Thyroid gland (tissue), 4 donors: ENCODE measurements at regions not wholly inside any gene's neighbourhood (a gene's known extent, or its start where the extent isn't known, plus 50 kb on each side); places are given as distances from the start of the nearest gene placed in this dataset.

ENCODE experiments used
- POLR2A ChIP-seq, 2 donors: fragments of 450-650 bp; IDR thresholded peaks; one replicate each; pipeline ENCODE4 v1.6.1; 2017; ENCODE audit warnings: antibody characterized with exemption in 2 of 2, mild to moderate bottlenecking in 2 of 2, moderate library complexity in 1 of 2
- TF ChIP-seq, protein P1 (sequence below), 6 experiments: fragments of 200-600 bp in 3 of 6; fragments of 450-650 bp in 3 of 6; sonication (generic) in 3 of 6; IDR thresholded peaks; one replicate each; pipeline ENCODE4 v1.5.1; 2016 to 2019; ENCODE audit warnings: antibody characterized with exemption in 6 of 6, mild to moderate bottlenecking in 2 of 6, inconsistent platforms in 1 of 6, moderate library complexity in 1 of 6

DNA sequence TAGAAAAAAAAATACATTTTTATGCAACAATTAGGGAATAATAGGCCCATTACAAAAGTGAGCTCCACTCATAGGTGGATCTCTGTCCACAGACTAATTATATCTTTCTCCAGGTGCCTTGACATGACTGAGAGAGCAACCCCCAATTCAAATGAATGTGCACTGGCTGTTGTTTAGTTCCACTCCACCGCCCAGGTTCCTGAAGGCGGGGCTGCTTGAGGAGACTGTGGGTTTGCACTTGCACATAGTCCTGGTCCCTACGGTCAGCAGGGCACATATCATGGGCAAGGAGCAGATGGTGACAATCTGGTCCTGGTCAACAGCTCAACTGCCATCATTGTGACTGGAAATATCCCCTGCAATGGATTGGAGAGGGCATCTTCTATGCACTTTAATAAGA is 195.6 kb upstream of the PWP1 start:
- TF ChIP-seq, protein P1, sequence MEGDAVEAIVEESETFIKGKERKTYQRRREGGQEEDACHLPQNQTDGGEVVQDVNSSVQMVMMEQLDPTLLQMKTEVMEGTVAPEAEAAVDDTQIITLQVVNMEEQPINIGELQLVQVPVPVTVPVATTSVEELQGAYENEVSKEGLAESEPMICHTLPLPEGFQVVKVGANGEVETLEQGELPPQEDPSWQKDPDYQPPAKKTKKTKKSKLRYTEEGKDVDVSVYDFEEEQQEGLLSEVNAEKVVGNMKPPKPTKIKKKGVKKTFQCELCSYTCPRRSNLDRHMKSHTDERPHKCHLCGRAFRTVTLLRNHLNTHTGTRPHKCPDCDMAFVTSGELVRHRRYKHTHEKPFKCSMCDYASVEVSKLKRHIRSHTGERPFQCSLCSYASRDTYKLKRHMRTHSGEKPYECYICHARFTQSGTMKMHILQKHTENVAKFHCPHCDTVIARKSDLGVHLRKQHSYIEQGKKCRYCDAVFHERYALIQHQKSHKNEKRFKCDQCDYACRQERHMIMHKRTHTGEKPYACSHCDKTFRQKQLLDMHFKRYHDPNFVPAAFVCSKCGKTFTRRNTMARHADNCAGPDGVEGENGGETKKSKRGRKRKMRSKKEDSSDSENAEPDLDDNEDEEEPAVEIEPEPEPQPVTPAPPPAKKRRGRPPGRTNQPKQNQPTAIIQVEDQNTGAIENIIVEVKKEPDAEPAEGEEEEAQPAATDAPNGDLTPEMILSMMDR (IDR thresholded peaks at IDR 0.05), result no peak
- no peak for TF ChIP-seq POLR2A (IDR thresholded peaks at IDR 0.05)
